Activated CD4-positive, CD25-positive, alpha-beta regulatory T cell (primary cell): ENCODE measurements at regions not wholly inside any gene's neighbourhood (a gene's known extent, or its start where the extent isn't known, plus 50 kb on each side); places are given as distances from the start of the nearest gene placed in this dataset.
"Not testable (repeated sequence)": the region's sequence is repeated elsewhere in the genome, so short reads cannot be mapped to it uniquely, and the experiment has no call there.

Experiments
- DNase-seq, 4 experiments: peaks; one replicate each; lab custom pipeline; 2025; lab: John Stamatoyannopoulos, UW

DNA sequence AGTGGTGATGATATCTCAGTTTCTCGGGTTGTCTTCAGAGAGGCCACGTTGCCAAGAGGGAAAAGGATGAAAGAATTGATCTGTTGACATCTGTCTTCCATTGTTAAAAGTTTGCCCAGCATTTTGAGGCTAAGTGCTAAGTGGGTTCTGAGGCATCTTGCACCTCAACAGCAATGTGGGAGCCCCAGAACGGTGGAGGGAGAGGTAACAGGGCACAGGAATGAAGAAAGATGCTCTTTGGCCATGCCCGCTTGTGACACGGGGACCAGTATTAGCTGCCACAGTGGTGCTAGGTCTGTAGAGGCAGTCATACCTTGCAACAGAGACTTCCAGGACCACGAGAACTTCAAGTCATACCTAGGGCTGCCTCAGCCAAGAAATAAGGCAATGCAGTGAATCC is 106.6 kb upstream of the NUPR2 start:
- no peak for DNase-seq

- DNase-seq: no peak
Measured at GRCh38 chr7:56219017-56219416, 102.8 kb upstream of the NUPR2 start.

DNA sequence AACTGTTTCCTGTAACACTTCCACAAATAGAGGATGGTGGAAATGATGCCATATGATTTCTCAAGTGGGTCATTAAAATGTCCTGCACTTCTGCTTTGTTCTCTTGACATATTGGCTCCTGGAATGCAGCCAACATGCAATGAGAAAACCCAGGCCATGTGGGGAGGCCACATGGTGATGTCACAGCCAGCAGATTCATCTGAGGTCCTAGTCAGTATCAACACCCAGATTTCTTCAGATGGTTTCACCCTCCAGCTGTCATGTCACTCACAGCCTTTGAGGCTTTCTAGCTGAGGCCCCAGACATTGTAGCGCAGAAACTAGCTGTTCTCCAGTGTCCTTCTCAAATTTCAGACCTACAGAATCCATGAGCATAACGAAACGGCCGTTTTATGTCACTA is 102.3 kb upstream of the NUPR2 start:
- no peak for DNase-seq

- DNase-seq: no peak
Measured at GRCh38 chr7:56213574-56213973, 97.4 kb upstream of the NUPR2 start.

DNA sequence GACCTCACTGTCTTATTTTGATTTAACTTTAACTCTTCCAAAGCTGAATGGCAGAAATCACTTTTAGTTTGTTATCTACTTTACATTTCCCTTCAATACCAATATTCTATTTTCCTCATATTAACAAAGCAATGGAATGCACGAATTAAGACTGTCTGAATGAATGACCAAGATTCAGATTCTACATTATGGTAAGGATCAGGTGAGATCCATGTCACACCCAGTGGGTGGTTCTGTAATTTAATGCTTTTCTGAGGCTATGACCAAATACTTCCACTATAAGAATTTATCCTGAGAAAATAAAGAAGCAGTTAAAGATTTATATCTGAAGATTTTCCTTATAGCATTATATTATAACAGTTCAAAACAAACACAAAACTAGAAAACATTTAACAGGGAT is 90.2 kb upstream of the NUPR2 start:
- DNase-seq: no peak

- DNase-seq: no peak
Measured at GRCh38 chr7:56199639-56200038, 83.4 kb upstream of the NUPR2 start.

DNA sequence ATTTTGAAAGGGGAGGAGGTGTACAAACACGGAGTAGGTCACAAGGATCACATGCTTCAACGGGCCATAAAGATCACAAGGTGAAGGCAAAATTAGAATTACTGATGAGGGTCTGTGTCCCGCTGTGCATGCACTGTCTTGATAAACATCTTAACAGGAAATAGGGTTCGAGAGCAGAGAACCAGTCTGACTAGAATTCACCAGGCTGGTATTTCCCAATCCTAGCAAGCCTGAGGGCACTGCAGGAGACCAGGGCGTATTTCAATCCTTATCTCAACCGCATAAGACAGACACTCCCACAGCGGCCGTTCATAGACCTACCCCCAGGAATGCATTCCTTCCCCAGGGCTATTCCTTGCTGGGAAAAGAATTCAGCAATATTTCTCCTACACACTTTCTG is 80.0 kb upstream of the NUPR2 start:
- DNase-seq: not testable (repeated sequence)

- DNase-seq: no peak
Measured at GRCh38 chr7:56188823-56189346, 72.7 kb upstream of the NUPR2 start.

DNA sequence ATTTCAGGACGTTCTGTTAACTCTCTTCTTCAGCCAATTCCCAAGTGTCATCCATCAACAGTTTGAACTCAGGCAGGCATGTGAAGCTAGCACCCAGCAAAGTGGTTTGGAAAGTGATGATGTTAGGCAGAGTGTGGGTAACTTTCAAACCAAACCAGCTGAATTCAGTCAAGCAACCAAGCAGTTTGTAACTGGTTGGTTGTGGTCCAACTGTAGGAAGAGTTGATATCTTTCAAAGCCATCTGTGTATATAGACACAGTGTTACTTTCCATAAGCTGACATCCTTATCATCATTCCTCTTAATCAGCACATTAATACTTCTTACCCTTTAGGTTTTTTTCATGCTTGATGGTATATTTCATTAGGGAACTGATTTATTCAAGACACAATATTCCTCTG is 72.2 kb upstream of the NUPR2 start:
- DNase-seq: no peak

GRCh38 chr7:56181010-56181409 is 64.8 kb upstream of the NUPR2 start:
- DNase-seq: no peak

DNA sequence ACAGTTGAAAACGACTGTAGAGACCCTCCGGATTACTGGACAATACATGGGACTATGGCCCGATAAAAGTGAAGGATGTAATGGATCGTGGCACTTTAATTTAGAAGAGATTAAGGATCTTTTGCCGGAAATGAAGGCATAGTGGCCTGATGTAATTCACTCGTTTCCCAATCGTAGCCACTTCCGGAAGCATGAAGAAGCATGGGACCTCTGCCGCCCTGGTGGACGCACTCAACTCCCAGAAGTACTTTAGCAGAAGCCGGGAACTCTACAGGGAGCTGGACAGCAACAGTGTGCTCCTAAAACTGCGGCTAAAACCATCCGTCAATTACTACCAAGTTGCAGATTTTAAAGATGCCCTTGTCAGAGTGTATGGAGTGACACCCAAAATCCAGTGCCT is 59.6 kb upstream of the NUPR2 start:
- DNase-seq: no peak

- DNase-seq: no peak
Measured at GRCh38 chr7:56174875-56175760, 58.9 kb upstream of the NUPR2 start.

GRCh38 chr7:56174346-56174874 is 58.2 kb upstream of the NUPR2 start:
- DNase-seq: no peak
